ENCODE measurements at regions not wholly inside any gene's neighbourhood (a gene's known extent, or its start where the extent isn't known, plus 50 kb on each side); places are given as distances from the start of the nearest gene placed in this dataset.

DNA sequence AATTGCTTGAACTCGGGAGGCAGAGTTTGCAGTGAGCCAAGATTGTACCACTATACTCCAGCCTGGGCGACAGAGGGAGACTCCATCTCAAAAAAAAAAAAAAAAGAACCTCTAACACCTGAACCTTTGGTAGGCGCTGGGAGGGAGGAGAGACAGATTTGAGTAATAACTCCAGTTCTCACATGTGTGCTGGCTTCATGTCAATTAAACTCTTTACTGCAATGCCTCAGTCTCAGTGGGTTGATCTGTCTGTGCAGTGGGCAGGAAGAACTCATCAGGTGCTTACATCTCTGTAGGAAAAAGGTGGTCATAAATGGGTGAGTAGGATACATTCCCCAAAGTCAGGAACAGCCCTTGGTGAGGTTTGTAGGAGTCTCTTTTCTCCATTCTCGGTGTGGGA, 85.1 kb upstream of the ABCC4 start:
- TF ChIP-seq, protein P1, sequence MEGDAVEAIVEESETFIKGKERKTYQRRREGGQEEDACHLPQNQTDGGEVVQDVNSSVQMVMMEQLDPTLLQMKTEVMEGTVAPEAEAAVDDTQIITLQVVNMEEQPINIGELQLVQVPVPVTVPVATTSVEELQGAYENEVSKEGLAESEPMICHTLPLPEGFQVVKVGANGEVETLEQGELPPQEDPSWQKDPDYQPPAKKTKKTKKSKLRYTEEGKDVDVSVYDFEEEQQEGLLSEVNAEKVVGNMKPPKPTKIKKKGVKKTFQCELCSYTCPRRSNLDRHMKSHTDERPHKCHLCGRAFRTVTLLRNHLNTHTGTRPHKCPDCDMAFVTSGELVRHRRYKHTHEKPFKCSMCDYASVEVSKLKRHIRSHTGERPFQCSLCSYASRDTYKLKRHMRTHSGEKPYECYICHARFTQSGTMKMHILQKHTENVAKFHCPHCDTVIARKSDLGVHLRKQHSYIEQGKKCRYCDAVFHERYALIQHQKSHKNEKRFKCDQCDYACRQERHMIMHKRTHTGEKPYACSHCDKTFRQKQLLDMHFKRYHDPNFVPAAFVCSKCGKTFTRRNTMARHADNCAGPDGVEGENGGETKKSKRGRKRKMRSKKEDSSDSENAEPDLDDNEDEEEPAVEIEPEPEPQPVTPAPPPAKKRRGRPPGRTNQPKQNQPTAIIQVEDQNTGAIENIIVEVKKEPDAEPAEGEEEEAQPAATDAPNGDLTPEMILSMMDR (IDR thresholded peaks at IDR 0.05; ENCODE audit: partially characterized antibody, unreplicated experiment), result no peak
- no peak for DNase-seq
- H3K36me3 Mint-ChIP-seq (ENCODE audit: unreplicated experiment), result no peaks in the 10 kb centered on the region
- H3K27ac Mint-ChIP-seq (ENCODE audit: unreplicated experiment), result no peak overlapping the region
- no peaks in the 10 kb centered on the region for H3K4me1 Mint-ChIP-seq (ENCODE audit: low read depth, unreplicated experiment)
- H3K9me3 Mint-ChIP-seq (ENCODE audit: unreplicated experiment), result no peaks in the 10 kb centered on the region
- no peak overlapping the region for H3K4me3 Mint-ChIP-seq (ENCODE audit: unreplicated experiment)
- H3K27me3 Mint-ChIP-seq (ENCODE audit: unreplicated experiment), result peaks cover 2% of the 10 kb centered on the region

DNA sequence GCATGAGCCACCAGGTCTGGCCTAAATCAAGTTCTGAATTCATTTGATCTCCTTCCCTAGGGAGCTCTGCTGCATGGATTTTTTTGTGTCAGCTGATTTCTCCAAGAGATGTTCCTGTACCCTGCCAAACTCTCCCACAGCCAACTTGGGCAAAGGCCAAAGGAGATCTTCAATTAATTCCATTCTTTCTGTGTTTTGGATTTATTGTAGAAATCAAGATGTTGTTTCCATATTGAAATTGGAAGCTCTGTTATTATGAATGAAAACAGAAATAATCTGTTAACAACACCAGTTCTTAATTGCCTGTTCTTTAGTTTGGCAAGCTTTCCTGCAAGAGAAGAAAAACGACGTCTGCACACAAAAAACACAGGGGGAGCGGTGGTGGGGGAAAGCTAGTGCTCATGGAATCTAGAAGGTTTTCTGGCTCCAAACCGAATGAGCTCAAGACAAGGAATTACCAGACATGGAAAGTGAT, 86.5 kb upstream of the ABCC4 start:
- no peaks in the 10 kb centered on the region for H3K9me3 Mint-ChIP-seq (ENCODE audit: unreplicated experiment)
- TF ChIP-seq, protein P1 (IDR thresholded peaks at IDR 0.05; ENCODE audit: partially characterized antibody, unreplicated experiment), result no peak
- peaks cover 2% of the 10 kb centered on the region for H3K27me3 Mint-ChIP-seq (ENCODE audit: unreplicated experiment)
- no peaks in the 10 kb centered on the region for H3K36me3 Mint-ChIP-seq (ENCODE audit: unreplicated experiment)
- no peak for DNase-seq
- no peak overlapping the region for H3K4me3 Mint-ChIP-seq (ENCODE audit: unreplicated experiment)
- no peaks in the 10 kb centered on the region for H3K4me1 Mint-ChIP-seq (ENCODE audit: low read depth, unreplicated experiment)
- no peak overlapping the region for H3K27ac Mint-ChIP-seq (ENCODE audit: unreplicated experiment)

DNA sequence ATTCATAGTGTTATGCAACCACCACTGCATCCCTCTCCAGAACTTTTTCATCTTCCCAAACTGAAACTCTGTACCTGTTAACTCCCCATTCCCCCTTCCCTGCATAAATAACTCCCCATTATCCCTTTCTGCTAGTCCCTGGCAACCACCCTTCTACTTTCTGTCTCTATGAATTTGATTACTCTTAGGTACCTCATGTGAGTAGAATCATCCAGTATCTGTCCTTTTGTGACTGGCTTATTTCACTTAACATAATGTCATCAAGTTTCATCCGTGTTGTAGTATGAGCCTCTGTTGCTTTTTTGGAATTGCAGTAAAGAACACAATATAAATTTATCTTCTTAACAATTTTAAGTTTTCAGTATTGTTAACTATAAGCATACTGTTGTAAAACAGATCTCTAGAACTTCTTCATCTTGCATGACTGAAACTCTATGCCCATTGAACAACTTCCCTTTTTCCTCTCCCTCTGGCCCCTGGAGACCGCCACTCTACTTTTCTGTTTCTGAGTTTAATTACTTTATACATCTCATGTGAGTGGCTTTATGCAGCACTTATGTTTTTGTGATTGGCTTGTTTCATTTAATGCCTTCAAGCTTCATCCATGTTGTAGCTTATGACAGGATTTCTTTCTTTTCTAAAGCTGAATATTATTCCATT, 87.3 kb upstream of the ABCC4 start:
- Mint-ChIP-seq H3K9me3 (ENCODE audit: unreplicated experiment) (no peaks in the 10 kb centered on the region), H3K4me3 (ENCODE audit: unreplicated experiment) (no peak overlapping the region), H3K4me1 (ENCODE audit: low read depth, unreplicated experiment) (no peaks in the 10 kb centered on the region), H3K27me3 (ENCODE audit: unreplicated experiment) (peaks cover 2% of the 10 kb centered on the region), H3K36me3 (ENCODE audit: unreplicated experiment) (no peaks in the 10 kb centered on the region), H3K27ac (ENCODE audit: unreplicated experiment) (no peak overlapping the region)
- TF ChIP-seq, protein P1 (IDR thresholded peaks at IDR 0.05; ENCODE audit: partially characterized antibody, unreplicated experiment), result no peak
- DNase-seq, result no peak

DNA sequence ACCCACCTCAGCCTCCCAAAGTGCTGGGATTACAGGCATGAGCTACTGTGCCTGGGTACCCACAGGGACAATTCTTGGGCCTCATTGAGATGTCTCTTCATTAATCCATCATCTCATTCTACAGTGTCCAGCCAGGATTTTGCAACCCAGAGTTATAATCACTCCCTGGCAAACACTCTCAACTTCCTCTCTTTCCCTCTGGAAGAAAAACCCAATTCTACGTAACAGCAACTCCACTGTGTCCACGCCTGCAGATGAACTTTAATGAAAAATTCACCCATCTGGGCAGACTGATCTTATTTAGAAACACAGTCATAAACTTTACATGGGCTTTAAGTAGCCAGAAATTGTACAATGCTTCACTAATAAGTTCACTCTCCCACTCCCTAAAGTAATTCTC, 90.1 kb upstream of the ABCC4 start:
- no peak overlapping the region for H3K27ac Mint-ChIP-seq (ENCODE audit: unreplicated experiment)
- no peaks in the 10 kb centered on the region for H3K4me1 Mint-ChIP-seq (ENCODE audit: low read depth, unreplicated experiment)
- no peak for DNase-seq
- H3K4me3 Mint-ChIP-seq (ENCODE audit: unreplicated experiment), result no peak overlapping the region
- no peaks in the 10 kb centered on the region for H3K27me3 Mint-ChIP-seq (ENCODE audit: unreplicated experiment)
- TF ChIP-seq, protein P1 (IDR thresholded peaks at IDR 0.05; ENCODE audit: partially characterized antibody, unreplicated experiment), result no peak
- H3K9me3 Mint-ChIP-seq (ENCODE audit: unreplicated experiment), result no peaks in the 10 kb centered on the region
- no peaks in the 10 kb centered on the region for H3K36me3 Mint-ChIP-seq (ENCODE audit: unreplicated experiment)

DNA sequence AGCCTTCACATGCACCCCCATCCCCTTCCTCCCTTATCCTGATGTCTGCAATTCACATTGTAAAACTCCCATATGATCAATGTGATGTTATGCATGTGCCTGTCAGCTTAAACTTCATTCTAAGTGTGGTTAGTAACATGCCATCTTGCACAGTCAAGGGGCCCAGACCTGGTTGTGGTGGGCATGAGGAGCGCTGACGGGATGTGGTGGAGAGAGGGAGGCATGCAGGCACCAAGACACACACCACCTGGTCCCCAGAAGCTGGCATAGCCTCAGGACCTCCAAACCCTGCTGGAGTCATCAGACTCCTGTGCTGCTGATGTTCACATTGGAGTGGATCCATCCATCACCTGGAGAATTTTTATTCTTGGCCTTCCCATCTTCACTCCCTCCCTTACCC, 90.5 kb upstream of the ABCC4 start:
- no peak for DNase-seq
- H3K4me1 Mint-ChIP-seq (ENCODE audit: low read depth, unreplicated experiment), result no peaks in the 10 kb centered on the region
- H3K4me3 Mint-ChIP-seq (ENCODE audit: unreplicated experiment), result no peak overlapping the region
- TF ChIP-seq, protein P1 (IDR thresholded peaks at IDR 0.05; ENCODE audit: partially characterized antibody, unreplicated experiment), result no peak
- H3K27me3 Mint-ChIP-seq (ENCODE audit: unreplicated experiment), result no peaks in the 10 kb centered on the region
- H3K36me3 Mint-ChIP-seq (ENCODE audit: unreplicated experiment), result no peaks in the 10 kb centered on the region
- no peaks in the 10 kb centered on the region for H3K9me3 Mint-ChIP-seq (ENCODE audit: unreplicated experiment)
- H3K27ac Mint-ChIP-seq (ENCODE audit: unreplicated experiment), result no peak overlapping the region

Data from glutamatergic neuron (in vitro differentiated cells).